Muscle layer of duodenum (tissue), 2 donors: ENCODE measurements at regions not wholly inside any gene's neighbourhood (a gene's known extent, or its start where the extent isn't known, plus 50 kb on each side); places are given as distances from the start of the nearest gene placed in this dataset.

Experiments
- H3K27ac ChIP-seq: one replicate; pipeline ENCODE4 v1.7.0; 2013; ENCODE audit warnings: mild to moderate bottlenecking, low read length
- H3K27me3 ChIP-seq: one replicate; pipeline ENCODE4 v1.7.0; 2013; ENCODE audit warnings: low read depth, mild to moderate bottlenecking, control low read depth, low read length
- H3K36me3 ChIP-seq, 2 donors: one replicate each; pipeline ENCODE4 v1.7.0; 2013; ENCODE audit warnings: low read length in 2 of 2, control low read depth in 1 of 2, mild to moderate bottlenecking in 1 of 2; ENCODE audit not compliant: insufficient read depth in 2 of 2, control insufficient read depth in 1 of 2
- H3K4me1 ChIP-seq, 2 donors: one replicate each; pipeline ENCODE4 v1.7.0; 2013; ENCODE audit warnings: low read length in 2 of 2, mild to moderate bottlenecking in 2 of 2, control low read depth in 1 of 2, moderate library complexity in 1 of 2; ENCODE audit not compliant: insufficient read depth in 2 of 2, control insufficient read depth in 1 of 2
- H3K4me3 ChIP-seq, 2 donors: one replicate each; pipeline ENCODE4 v1.7.0; 2013; ENCODE audit warnings: low read length in 2 of 2, low read depth in 1 of 2, mild to moderate bottlenecking in 1 of 2
- H3K9me3 ChIP-seq, 2 donors: one replicate each; pipeline ENCODE4 v1.7.0; 2013; ENCODE audit warnings: low read length in 2 of 2, control low read depth in 1 of 2, mild to moderate bottlenecking in 1 of 2; ENCODE audit not compliant: control insufficient read depth in 1 of 2
- donor health status: healthy.

- Histone ChIP-seq H3K36me3 (no peaks in the 10 kb centered on the region), H3K4me1 (peaks cover 0 to 8% of the 10 kb centered on the region in 2 donors), H3K9me3 (no peaks in the 10 kb centered on the region), H3K4me3 (no peak overlapping the region), H3K27ac (no peak overlapping the region), H3K27me3 (no peaks in the 10 kb centered on the region)
These were observed 687.9 kb downstream of the MECOM start for GRCh38 chr3:168975576-168975975.

DNA sequence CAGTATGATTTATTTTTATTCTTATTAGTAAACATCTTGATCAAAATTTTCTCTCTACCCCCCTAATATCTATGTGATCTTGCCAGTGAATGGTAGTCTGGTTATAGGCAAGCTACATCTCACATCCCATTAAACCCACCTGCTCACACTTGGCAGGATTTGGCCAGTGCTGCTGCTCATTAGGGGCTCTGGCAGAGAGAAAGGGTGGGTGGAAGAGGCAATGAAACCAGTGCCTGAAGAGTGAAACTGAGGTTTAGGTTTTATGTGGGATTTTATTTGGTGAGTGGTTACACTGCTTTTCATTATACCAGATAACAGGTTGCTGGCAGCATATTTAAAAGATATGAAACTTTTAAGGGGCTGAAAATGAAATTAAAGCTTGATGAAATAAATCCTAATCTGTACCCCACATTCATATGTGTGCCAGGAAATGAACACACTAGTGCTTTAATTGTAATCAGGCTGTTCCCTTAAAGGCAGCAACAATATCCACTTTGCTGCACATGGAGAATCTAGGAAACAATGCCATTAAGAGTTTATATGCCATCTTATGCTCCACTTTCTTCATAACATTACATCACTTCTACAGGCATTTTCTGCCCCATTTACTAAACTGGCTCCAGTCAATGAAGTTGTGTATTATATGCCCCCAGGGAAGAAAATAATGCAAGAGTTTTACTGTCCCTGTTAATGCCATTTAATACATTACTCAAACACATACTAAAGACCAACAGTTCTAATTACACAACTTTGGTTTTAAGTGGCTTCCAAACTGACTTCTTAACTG is 688.7 kb downstream of the MECOM start:
- H3K36me3 ChIP-seq, result no peaks in the 10 kb centered on the region
- H3K4me3 ChIP-seq, result no peak overlapping the region
- peaks cover 0 to 8% of the 10 kb centered on the region in 2 donors for H3K4me1 ChIP-seq
- no peaks in the 10 kb centered on the region for H3K9me3 ChIP-seq
- no peak overlapping the region for H3K27ac ChIP-seq
- no peaks in the 10 kb centered on the region for H3K27me3 ChIP-seq

- Histone ChIP-seq H3K4me3 (no peak overlapping the region), H3K4me1 (peaks cover 0 to 8% of the 10 kb centered on the region in 2 donors), H3K27me3 (no peaks in the 10 kb centered on the region), H3K9me3 (no peaks in the 10 kb centered on the region), H3K36me3 (no peaks in the 10 kb centered on the region), H3K27ac (no peak overlapping the region)
These were observed 689.6 kb downstream of the MECOM start for GRCh38 chr3:168973897-168974296.

- no peaks in the 10 kb centered on the region for H3K27me3 ChIP-seq
- peaks cover 0 to 8% of the 10 kb centered on the region in 2 donors for H3K4me1 ChIP-seq
- H3K4me3 ChIP-seq, result no peak overlapping the region
- H3K9me3 ChIP-seq, result no peaks in the 10 kb centered on the region
- H3K27ac ChIP-seq, result no peak overlapping the region
- no peaks in the 10 kb centered on the region for H3K36me3 ChIP-seq
These were observed 690.3 kb downstream of the MECOM start for GRCh38 chr3:168973206-168973605.

DNA sequence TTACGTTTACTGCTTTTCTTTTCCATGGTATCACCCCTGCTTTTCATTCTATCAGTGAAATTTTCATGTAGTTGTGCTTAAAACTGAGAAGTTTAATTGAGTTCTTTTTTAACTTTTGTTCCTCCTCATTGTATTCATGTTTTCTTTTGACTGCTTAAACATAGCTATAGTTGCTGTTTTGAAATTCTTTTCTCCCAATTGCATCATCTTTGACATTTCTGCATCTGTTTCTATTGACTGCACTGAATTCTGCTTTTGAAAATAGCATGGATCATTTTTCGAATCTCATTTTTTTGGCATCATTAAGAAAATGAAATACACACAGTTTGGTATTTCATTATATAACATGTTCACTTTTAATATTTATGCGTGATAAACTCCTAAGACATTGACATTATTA is 694.9 kb downstream of the MECOM start:
- no peaks in the 10 kb centered on the region for H3K9me3 ChIP-seq
- no peak overlapping the region for H3K4me3 ChIP-seq
- H3K36me3 ChIP-seq, result no peaks in the 10 kb centered on the region
- H3K27ac ChIP-seq, result no peak overlapping the region
- no peaks in the 10 kb centered on the region for H3K27me3 ChIP-seq
- H3K4me1 ChIP-seq, result no peaks in the 10 kb centered on the region

- H3K4me3 ChIP-seq, result no peak overlapping the region
- H3K4me1 ChIP-seq, result no peaks in the 10 kb centered on the region
- no peaks in the 10 kb centered on the region for H3K9me3 ChIP-seq
- H3K27ac ChIP-seq, result no peak overlapping the region
- no peaks in the 10 kb centered on the region for H3K27me3 ChIP-seq
- H3K36me3 ChIP-seq, result no peaks in the 10 kb centered on the region
These were observed 698.8 kb downstream of the MECOM start for GRCh38 chr3:168964736-168965135.

DNA sequence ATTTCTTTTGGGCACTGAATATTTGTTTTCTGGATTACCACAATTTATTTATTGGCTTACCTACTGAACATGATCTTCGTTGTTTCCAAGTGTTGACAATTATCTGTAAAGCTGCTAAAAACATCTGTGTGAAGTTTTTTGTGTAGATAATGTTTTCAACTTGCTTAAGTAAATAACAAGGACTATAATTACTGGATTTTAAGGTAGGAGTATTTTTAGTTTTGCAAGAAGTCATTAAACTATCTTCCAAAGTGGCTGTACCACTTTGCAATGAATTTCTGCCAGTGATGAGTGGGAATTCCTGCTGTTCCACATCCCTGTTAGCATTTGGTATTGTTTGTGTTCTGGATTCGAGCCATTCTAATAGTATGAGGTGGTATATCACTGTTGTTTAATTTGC is 702.2 kb downstream of the MECOM start:
- no peak overlapping the region for H3K4me3 ChIP-seq
- H3K27ac ChIP-seq, result no peak overlapping the region
- H3K9me3 ChIP-seq, result no peaks in the 10 kb centered on the region
- no peaks in the 10 kb centered on the region for H3K4me1 ChIP-seq
- no peaks in the 10 kb centered on the region for H3K36me3 ChIP-seq
- H3K27me3 ChIP-seq, result no peaks in the 10 kb centered on the region

DNA sequence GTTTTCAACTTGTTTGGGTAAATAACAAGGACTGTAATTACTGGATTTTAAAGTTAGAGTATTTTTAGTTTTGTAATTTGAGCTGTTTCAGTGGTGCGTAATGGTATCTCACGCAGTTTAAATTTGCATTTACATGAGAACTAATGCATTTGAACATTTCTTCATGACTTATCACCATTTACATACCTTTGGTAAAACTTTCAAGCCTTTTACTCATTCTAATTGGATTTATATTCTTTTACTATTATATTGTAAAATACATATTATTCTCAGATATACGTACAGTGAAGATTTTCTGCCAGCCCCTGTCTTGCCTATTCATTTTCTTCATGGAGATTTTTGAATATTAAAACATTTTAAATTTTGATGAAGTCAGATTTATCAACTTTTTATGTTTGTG is 703.8 kb downstream of the MECOM start:
- Histone ChIP-seq H3K4me3 (no peak overlapping the region), H3K9me3 (no peaks in the 10 kb centered on the region), H3K36me3 (no peaks in the 10 kb centered on the region), H3K27me3 (no peaks in the 10 kb centered on the region), H3K4me1 (no peaks in the 10 kb centered on the region), H3K27ac (no peak overlapping the region)

GRCh38 chr3:168958466-168958865 is 705.0 kb downstream of the MECOM start:
- no peak overlapping the region for H3K4me3 ChIP-seq
- H3K27me3 ChIP-seq, result no peaks in the 10 kb centered on the region
- H3K36me3 ChIP-seq, result no peaks in the 10 kb centered on the region
- H3K4me1 ChIP-seq, result no peaks in the 10 kb centered on the region
- no peak overlapping the region for H3K27ac ChIP-seq
- no peaks in the 10 kb centered on the region for H3K9me3 ChIP-seq

GRCh38 chr3:168956076-168956475 is 707.4 kb downstream of the MECOM start:
- H3K4me1 ChIP-seq, result no peaks in the 10 kb centered on the region
- no peak overlapping the region for H3K4me3 ChIP-seq
- H3K9me3 ChIP-seq, result no peaks in the 10 kb centered on the region
- no peaks in the 10 kb centered on the region for H3K36me3 ChIP-seq
- no peak overlapping the region for H3K27ac ChIP-seq
- no peaks in the 10 kb centered on the region for H3K27me3 ChIP-seq

- Histone ChIP-seq H3K9me3 (no peaks in the 10 kb centered on the region), H3K4me3 (no peak overlapping the region), H3K27me3 (no peaks in the 10 kb centered on the region), H3K36me3 (no peaks in the 10 kb centered on the region), H3K27ac (no peak overlapping the region), H3K4me1 (no peaks in the 10 kb centered on the region)
These were observed 711.0 kb downstream of the MECOM start for GRCh38 chr3:168952551-168952950.

DNA sequence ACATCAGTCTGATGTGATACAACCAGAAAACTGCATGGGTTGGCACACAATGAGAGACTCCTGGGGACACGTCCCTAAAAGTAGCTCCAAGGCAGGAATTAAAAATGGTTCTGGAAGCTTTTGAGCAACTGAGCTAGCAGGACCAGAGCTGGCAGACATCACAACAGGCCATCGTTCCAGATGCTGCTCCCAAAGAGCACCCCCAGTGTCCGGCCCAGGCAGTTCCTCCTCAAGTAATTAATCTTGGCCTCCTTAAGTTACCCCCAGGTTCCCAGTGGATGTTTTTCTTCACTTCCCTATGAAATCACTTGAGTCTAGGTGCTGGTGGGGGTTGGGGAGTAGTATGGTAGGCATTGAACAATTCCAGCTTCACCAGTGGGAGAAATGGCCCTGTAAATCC is 711.6 kb downstream of the MECOM start:
- Histone ChIP-seq H3K27ac (no peak overlapping the region), H3K36me3 (no peaks in the 10 kb centered on the region)

More for the DNA sequence above, 711.6 kb downstream of the MECOM start:
- no peaks in the 10 kb centered on the region for H3K9me3 ChIP-seq
- no peak overlapping the region for H3K4me3 ChIP-seq
- no peaks in the 10 kb centered on the region for H3K27me3 ChIP-seq
- no peaks in the 10 kb centered on the region for H3K4me1 ChIP-seq
